ENCODE measurements at regions not wholly inside any gene's neighbourhood (a gene's known extent, or its start where the extent isn't known, plus 50 kb on each side); places are given as distances from the start of the nearest gene placed in this dataset.
A peak's percentile ranks its signal among the peaks of the same experiment; 100 is the strongest.

DNA sequence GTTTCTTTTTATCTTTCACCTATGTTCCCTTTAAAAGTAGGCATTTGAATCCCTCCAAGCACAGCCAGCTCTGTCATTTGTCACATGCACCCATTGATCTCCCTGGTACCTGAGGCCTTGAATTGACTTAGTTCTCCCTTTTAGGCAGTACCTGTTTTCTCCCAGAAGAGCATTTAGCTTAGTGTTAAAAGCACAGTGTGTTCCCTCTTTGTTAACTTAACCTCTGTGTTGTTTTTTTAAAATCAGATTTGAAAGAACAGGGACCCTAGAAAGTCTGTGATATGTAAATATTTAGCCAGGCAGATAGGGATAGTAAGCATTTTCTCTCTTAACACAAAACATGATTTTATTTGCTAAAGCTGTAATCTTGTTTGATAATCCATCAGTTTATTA, 113.8 kb upstream of the SPATA31D4 start:
- H3K4me3 ChIP-seq: no peak overlapping the region
- no peaks in the 10 kb centered on the region for H3K9me3 ChIP-seq
- no peak for DNase-seq
- no peaks in the 10 kb centered on the region for H3K36me3 ChIP-seq
- peaks cover 0 to 5% (median 0%) of the 10 kb centered on the region in 4 donors for H3K4me1 ChIP-seq
- no peak for TF ChIP-seq CTCF (IDR thresholded peaks at IDR 0.05)
- no peak for TF ChIP-seq POLR2A (IDR thresholded peaks at IDR 0.05)
- no peaks in the 10 kb centered on the region for H3K27me3 ChIP-seq
- peak overlapping the region in 2 of 4 donors; percentile 2 to 46 for H3K27ac ChIP-seq

DNA sequence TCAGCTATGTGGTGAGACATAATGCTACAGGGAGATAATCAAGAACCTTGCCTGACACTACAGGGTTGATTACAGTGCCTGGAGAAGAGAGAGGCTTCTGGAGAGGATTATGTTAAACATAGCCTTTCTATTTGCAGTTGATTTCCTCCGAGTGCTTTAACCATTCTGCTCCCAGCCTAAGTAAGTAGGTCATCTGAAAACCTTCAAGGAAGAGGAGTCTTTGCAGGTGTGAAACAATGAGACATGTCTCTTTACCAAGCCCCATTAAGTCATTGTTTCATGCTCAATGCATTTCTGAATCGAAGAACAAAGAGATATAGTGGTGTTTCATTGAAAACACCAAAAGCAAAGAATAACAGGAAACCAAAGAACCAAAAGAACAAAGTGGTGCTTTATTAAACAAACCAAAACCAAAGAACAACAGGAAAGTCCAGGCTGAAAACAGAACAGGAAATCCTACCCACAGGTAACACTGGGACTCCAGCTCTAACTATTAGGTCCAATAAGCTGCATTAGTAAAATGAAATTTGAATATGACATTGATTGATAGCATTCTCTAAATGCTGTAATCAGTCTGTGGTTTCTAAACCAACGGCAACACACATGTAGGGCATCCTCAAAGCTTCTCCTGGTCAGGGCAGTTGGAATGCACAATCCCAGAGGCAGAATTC, 113.3 kb upstream of the SPATA31D4 start:
- Histone ChIP-seq H3K27me3 (no peaks in the 10 kb centered on the region), H3K27ac (peak overlapping the region in 2 of 4 donors; percentile 46 to 49), H3K4me1 (peaks cover 0 to 9% (median 0%) of the 10 kb centered on the region in 4 donors), H3K9me3 (no peaks in the 10 kb centered on the region), H3K4me3 (no peak overlapping the region), H3K36me3 (no peaks in the 10 kb centered on the region)
- TF ChIP-seq POLR2A (IDR thresholded peaks at IDR 0.05) (no peak), CTCF (IDR thresholded peaks at IDR 0.05) (no peak)
- DNase-seq: no peak

GRCh38 chr9:81815781-81816180, 112.4 kb upstream of the SPATA31D4 start:
- Histone ChIP-seq H3K4me3 (no peak overlapping the region), H3K27me3 (no peaks in the 10 kb centered on the region), H3K27ac (peak overlapping the region in 2 of 4 donors; percentile 14 to 49), H3K4me1 (peaks cover 0 to 10% (median 0%) of the 10 kb centered on the region in 4 donors), H3K36me3 (no peaks in the 10 kb centered on the region), H3K9me3 (no peaks in the 10 kb centered on the region)
- TF ChIP-seq CTCF (IDR thresholded peaks at IDR 0.05) (no peak), POLR2A (IDR thresholded peaks at IDR 0.05) (no peak)
- no peak for DNase-seq

- Histone ChIP-seq H3K9me3 (no peaks in the 10 kb centered on the region), H3K27me3 (no peaks in the 10 kb centered on the region), H3K27ac (no peak overlapping the region), H3K4me3 (no peak overlapping the region), H3K36me3 (no peaks in the 10 kb centered on the region), H3K4me1 (peaks cover 0 to 10% (median 0%) of the 10 kb centered on the region in 4 donors)
- TF ChIP-seq POLR2A (IDR thresholded peaks at IDR 0.05) (no peak), CTCF (IDR thresholded peaks at IDR 0.05) (no peak)
- no peak for DNase-seq
Observed at GRCh38 chr9:81819155-81819554, 109.1 kb upstream of the SPATA31D4 start.

DNA sequence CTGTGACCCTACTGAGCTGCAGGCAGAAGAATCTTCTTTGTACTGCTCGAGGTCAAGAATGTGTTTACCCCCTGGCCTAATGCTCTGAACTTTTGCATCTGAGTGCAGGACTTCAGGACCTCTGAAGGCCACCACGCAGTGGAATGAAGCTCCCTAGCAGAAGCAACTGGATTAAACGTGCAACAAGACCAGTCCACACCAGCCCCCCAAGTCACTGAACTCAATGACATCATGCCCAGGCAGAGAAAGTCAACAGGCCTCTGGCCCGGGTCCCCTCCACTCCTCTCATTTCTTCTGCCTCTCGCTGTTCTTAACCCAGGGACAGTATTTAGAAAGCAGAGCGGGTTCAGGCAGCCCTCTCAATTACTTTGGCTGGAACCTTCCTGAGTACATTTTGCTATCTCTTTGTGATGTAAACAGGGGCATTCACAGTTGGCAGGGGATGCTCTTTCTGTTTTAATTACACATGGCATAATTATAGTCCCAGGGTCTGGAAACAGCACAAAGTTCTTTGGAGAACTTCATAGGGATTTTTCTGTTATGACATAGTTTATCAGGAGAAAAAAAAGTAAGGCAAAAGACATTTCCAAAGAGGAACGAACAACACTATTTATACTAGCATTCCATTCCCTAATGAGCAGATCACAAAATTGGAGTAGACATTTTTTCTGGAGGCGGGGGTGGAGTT, 108.2 kb upstream of the SPATA31D4 start:
- H3K27ac ChIP-seq: peak overlapping the region in 2 of 4 donors; percentile 57 to 63
- no peaks in the 10 kb centered on the region for H3K9me3 ChIP-seq
- no peak for TF ChIP-seq POLR2A (IDR thresholded peaks at IDR 0.05)
- TF ChIP-seq CTCF (IDR thresholded peaks at IDR 0.05): no peak

More for the DNA sequence above, 108.2 kb upstream of the SPATA31D4 start:
- H3K4me1 ChIP-seq: peaks cover 0 to 5% (median 0%) of the 10 kb centered on the region in 4 donors
- no peak overlapping the region for H3K4me3 ChIP-seq
- H3K36me3 ChIP-seq: no peaks in the 10 kb centered on the region
- DNase-seq: no peak
- H3K27me3 ChIP-seq: no peaks in the 10 kb centered on the region

All from Peyer's patch (tissue), 4 donors.